Kidney epithelial cell (primary cell): ENCODE measurements at regions not wholly inside any gene's neighbourhood (a gene's known extent, or its start where the extent isn't known, plus 50 kb on each side); places are given as distances from the start of the nearest gene placed in this dataset.
"Not testable (repeated sequence)": the region's sequence is repeated elsewhere in the genome, so short reads cannot be mapped to it uniquely, and the experiment has no call there.

Experiments used
- DNase-seq: peaks from one replicate; pipeline ENCODE4 v3.0.0-alpha.2; 2010; ENCODE audit warnings: low read depth
- H3K27me3 ChIP-seq: 2 replicates; pipeline ENCODE4 v1.6.0; 2011; ENCODE audit warnings: low read length; ENCODE audit not compliant: control insufficient read depth, insufficient read depth
- H3K36me3 ChIP-seq: 2 replicates; pipeline ENCODE4 v1.5.1; 2011; ENCODE audit warnings: low read length; ENCODE audit not compliant: control insufficient read depth, insufficient read depth
- H3K4me3 ChIP-seq: 2 replicates; pipeline ENCODE4 v1.5.1; 2011; ENCODE audit warnings: low read depth, mild to moderate bottlenecking, control low read depth, low read length
- CTCF ChIP-seq: IDR thresholded peaks from 2 replicates; pipeline ENCODE4 v1.5.1; 2011; ENCODE audit warnings: mild to moderate bottlenecking, moderate library complexity, low read length, control low read depth, inconsistent platforms; ENCODE audit not compliant: insufficient read depth, poor library complexity, severe bottlenecking

GRCh38 chr21:24428591-24429199 is 1178.6 kb downstream of the MRPL39 start:
- no peak overlapping the region for H3K4me3 ChIP-seq
- no peak for DNase-seq
- TF ChIP-seq CTCF = no peak
- H3K36me3 ChIP-seq = no peaks in the 10 kb centered on the region
- no peaks in the 10 kb centered on the region for H3K27me3 ChIP-seq

GRCh38 chr21:24424776-24425175 is 1182.5 kb downstream of the MRPL39 start:
- H3K4me3 ChIP-seq = no peak overlapping the region
- H3K36me3 ChIP-seq = no peaks in the 10 kb centered on the region
- TF ChIP-seq CTCF = no peak
- DNase-seq = no peak
- no peaks in the 10 kb centered on the region for H3K27me3 ChIP-seq

GRCh38 chr21:24423546-24423945 is 1183.7 kb downstream of the MRPL39 start:
- no peak for TF ChIP-seq CTCF
- no peaks in the 10 kb centered on the region for H3K36me3 ChIP-seq
- no peak overlapping the region for H3K4me3 ChIP-seq
- H3K27me3 ChIP-seq = no peaks in the 10 kb centered on the region
- DNase-seq = no peak

- no peaks in the 10 kb centered on the region for H3K36me3 ChIP-seq
- TF ChIP-seq CTCF = no peak
Observed at GRCh38 chr21:24420689-24421088, 1186.6 kb downstream of the MRPL39 start.

GRCh38 chr21:24419641-24420040 is 1187.6 kb downstream of the MRPL39 start:
- not testable (repeated sequence) for DNase-seq, H3K36me3 ChIP-seq, H3K4me3 ChIP-seq, H3K27me3 ChIP-seq

More at GRCh38 chr21:24420689-24421088, 1186.6 kb downstream of the MRPL39 start:
- no peak overlapping the region for H3K4me3 ChIP-seq
- no peak for DNase-seq
- H3K27me3 ChIP-seq = no peaks in the 10 kb centered on the region

GRCh38 chr21:24418671-24419070 is 1188.6 kb downstream of the MRPL39 start:
- no peaks in the 10 kb centered on the region for H3K27me3 ChIP-seq
- no peak for DNase-seq
- no peaks in the 10 kb centered on the region for H3K36me3 ChIP-seq
- no peak overlapping the region for H3K4me3 ChIP-seq
- no peak for TF ChIP-seq CTCF
